Vagina (tissue), 2 donors: ENCODE measurements at regions not wholly inside any gene's neighbourhood (a gene's known extent, or its start where the extent isn't known, plus 50 kb on each side); places are given as distances from the start of the nearest gene placed in this dataset.

Experiments used
- DNase-seq, 2 donors: peaks; one replicate each; pipeline ENCODE4 v3.0.0-alpha.2; 2017; ENCODE audit errors: extremely low spot score in 2 of 2
- H3K27ac ChIP-seq: fragments of 200-600 bp; sonication (generic); one replicate; pipeline ENCODE4 v1.5.1; 2019
- H3K27me3 ChIP-seq: fragments of 200-600 bp; sonication (generic); one replicate; pipeline ENCODE4 v1.5.1; 2019
- H3K36me3 ChIP-seq, 2 donors: fragments of 200-600 bp; sonication (generic); one replicate each; pipeline ENCODE4 v1.5.1; 2017 to 2019
- H3K4me1 ChIP-seq: fragments of 200-600 bp; sonication (generic); one replicate; pipeline ENCODE4 v1.5.1; 2019
- H3K4me3 ChIP-seq, 2 donors: fragments of 200-600 bp; sonication (generic); 1 replicate in 1 of 2; 2 replicates in 1 of 2; pipeline ENCODE4 v1.5.1; 2016 to 2019
- H3K9me3 ChIP-seq: fragments of 200-600 bp; sonication (generic); one replicate; pipeline ENCODE4 v1.5.1; 2019
- CTCF ChIP-seq, 3 experiments: fragments of 450-650 bp in 2 of 3; fragments of 200-600 bp in 1 of 3; sonication (generic) in 1 of 3; IDR thresholded peaks; one replicate each; pipeline ENCODE4 v1.5.1; 2017 to 2019; ENCODE audit warnings: antibody characterized with exemption in 3 of 3, mild to moderate bottlenecking in 2 of 3, moderate library complexity in 2 of 3
- POLR2A ChIP-seq, 2 donors: fragments of 450-650 bp; IDR thresholded peaks; one replicate each; pipeline ENCODE4 v1.6.1; 2017; ENCODE audit warnings: antibody characterized with exemption in 2 of 2, mild to moderate bottlenecking in 2 of 2, moderate library complexity in 2 of 2
- POLR2AphosphoS5 ChIP-seq, 2 donors: sonication (generic); formaldehyde crosslinking; IDR thresholded peaks; one replicate each; pipeline ENCODE4 v1.9.0; 2017; ENCODE audit warnings: antibody characterized with exemption in 2 of 2, mild to moderate bottlenecking in 2 of 2, low read depth in 1 of 2; ENCODE audit not compliant: insufficient read depth in 1 of 2
- intact Hi-C: fragments of 100-400 bp; cut with DNase I; formaldehyde crosslinking; loops from one replicate; pipeline ENCODE4 v1.15.1; 2023

DNA sequence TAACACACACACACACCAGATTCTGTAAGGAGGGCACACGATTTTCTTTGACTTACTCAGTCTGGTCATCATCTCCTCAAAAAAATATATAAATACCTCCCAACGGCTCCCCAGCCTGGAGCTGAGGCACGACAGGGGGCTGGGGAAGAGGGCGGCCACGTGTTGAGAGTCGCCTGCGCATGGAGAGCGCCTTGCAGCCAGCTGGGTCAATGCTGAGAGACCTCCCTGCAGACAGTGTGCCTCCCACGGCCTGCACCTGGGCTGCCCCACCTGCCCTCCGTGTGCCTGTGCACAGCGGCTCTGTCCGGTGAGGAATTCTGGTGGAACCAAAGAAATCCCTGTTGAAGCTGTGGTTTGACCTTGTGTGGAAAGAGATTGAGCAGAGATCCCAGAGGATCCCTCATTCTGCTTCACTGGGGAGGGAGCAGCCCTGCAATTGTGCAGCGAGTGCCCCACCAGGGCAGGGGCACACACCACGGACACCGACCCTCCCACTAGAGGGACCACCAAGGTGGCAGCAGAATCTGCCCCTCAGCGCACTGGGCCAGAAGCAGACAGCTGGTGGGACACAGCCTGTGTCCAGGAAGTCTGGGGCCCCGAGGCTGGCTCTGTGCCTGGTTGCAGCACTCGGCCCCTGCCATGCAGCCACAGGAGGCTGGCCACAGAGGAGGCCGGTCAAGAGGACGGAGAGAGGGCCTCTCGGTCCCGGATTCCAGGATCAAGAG is 150.5 kb upstream of the PPP2R2D start:
- Histone ChIP-seq H3K27me3 (no peaks in the 10 kb centered on the region), H3K27ac (no peak overlapping the region)
- DNase-seq: no peak

GRCh38 chr10:131750973-131751826 is 149.6 kb upstream of the PPP2R2D start:
- Histone ChIP-seq H3K4me1 (no peaks in the 10 kb centered on the region), H3K27me3 (no peaks in the 10 kb centered on the region), H3K27ac (no peak overlapping the region), H3K9me3 (no peaks in the 10 kb centered on the region), H3K36me3 (no peaks in the 10 kb centered on the region), H3K4me3 (no peak overlapping the region)
- no peak for DNase-seq
- no peak for TF ChIP-seq POLR2A (IDR thresholded peaks at IDR 0.05)
- TF ChIP-seq CTCF (IDR thresholded peaks at IDR 0.05): no peak
- intact Hi-C loops: no loop called here

More for the DNA sequence above, 150.5 kb upstream of the PPP2R2D start:
- no peaks in the 10 kb centered on the region for H3K36me3 ChIP-seq
- intact Hi-C loops: no loop called here
- no peaks in the 10 kb centered on the region for H3K4me1 ChIP-seq
- TF ChIP-seq CTCF (IDR thresholded peaks at IDR 0.05) (no peak), POLR2A (IDR thresholded peaks at IDR 0.05) (no peak), POLR2AphosphoS5 (IDR thresholded peaks at IDR 0.05; ENCODE audit: insufficient read depth in 1 of 2, low read depth in 1 of 2) (no peak)
- no peaks in the 10 kb centered on the region for H3K9me3 ChIP-seq
- H3K4me3 ChIP-seq: no peak overlapping the region

DNA sequence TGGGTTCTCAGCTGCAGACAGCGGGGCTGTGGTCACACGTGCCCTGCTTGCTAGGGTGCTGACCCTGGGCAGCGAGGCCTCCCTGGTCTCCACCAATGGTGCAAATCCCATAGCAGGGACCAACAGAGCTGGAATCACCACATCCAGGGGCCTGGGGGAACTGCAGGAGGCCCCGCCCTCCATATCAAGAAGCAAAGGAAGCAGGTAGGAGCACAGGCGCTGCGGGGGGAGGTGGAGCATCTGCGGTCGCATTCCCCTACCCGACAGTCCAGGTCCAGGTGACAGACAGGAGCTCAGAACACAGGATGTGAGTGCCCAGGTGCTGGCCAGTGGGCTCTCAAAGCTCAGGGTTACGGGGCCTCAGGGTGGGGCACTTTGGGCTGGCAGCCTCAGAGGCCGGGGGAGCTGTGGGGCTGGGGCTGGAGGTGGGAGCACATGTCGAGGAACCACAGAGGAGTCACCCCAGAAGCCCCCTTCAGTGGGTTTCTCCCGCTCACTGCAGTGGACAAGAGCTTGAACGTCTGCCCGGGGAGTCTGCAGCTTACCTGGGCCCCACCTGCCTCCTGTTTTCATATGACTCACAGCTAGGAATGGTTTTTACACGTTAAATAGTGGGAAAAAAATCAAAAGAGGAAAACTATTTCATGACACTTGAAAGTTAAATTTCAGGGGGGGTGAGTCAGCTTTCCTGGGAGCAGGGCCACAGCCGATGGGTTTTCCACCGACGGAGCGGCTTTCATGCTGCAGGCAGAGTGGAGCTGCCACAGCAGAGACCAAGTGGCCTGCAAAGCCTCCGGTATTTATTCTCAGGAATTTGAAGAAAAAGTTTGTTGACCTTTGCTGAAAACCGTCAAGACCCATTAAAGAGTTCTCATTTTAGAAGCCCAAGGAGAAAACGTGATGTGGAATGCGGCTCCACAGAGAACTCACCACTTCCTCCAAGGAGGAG is 148.7 kb upstream of the PPP2R2D start:
- no peak overlapping the region for H3K4me3 ChIP-seq
- no peaks in the 10 kb centered on the region for H3K9me3 ChIP-seq
- intact Hi-C loops: no loop called here
- no peak for DNase-seq
- no peaks in the 10 kb centered on the region for H3K27me3 ChIP-seq
- no peak for TF ChIP-seq CTCF (IDR thresholded peaks at IDR 0.05)
- TF ChIP-seq POLR2A (IDR thresholded peaks at IDR 0.05): no peak
- no peak for TF ChIP-seq POLR2AphosphoS5 (IDR thresholded peaks at IDR 0.05; ENCODE audit: insufficient read depth in 1 of 2, low read depth in 1 of 2)
- H3K36me3 ChIP-seq: no peaks in the 10 kb centered on the region
- no peaks in the 10 kb centered on the region for H3K4me1 ChIP-seq
- no peak overlapping the region for H3K27ac ChIP-seq

GRCh38 chr10:131753336-131753735 is 147.5 kb upstream of the PPP2R2D start:
- Histone ChIP-seq H3K36me3 (no peaks in the 10 kb centered on the region), H3K27ac (no peak overlapping the region), H3K9me3 (no peaks in the 10 kb centered on the region), H3K27me3 (no peaks in the 10 kb centered on the region), H3K4me1 (no peaks in the 10 kb centered on the region), H3K4me3 (no peak overlapping the region)
- intact Hi-C loops: no loop called here
- no peak for DNase-seq
- TF ChIP-seq POLR2A (IDR thresholded peaks at IDR 0.05) (no peak), POLR2AphosphoS5 (IDR thresholded peaks at IDR 0.05; ENCODE audit: insufficient read depth in 1 of 2, low read depth in 1 of 2) (no peak), CTCF (IDR thresholded peaks at IDR 0.05) (no peak)
